PC-3 (cell line): ENCODE measurements at regions not wholly inside any gene's neighbourhood (a gene's known extent, or its start where the extent isn't known, plus 50 kb on each side); places are given as distances from the start of the nearest gene placed in this dataset.

Experiments used
- EZH2 ChIP-seq: fragments of 300-600 bp; sonication (generic); IDR thresholded peaks from one replicate; pipeline ENCODE4 v1.6.1; 2017; ENCODE audit warnings: antibody characterized with exemption, mild to moderate bottlenecking, low read length; ENCODE audit not compliant: unreplicated experiment
- EZH2phosphoT487 ChIP-seq: fragments of 300-600 bp; sonication (generic); IDR thresholded peaks from 2 replicates; pipeline ENCODE4 v1.6.1; 2018; ENCODE audit warnings: mild to moderate bottlenecking, antibody characterized with exemption, low read length, borderline replicate concordance
- TF ChIP-seq, protein P1 (sequence below): fragments of 300-600 bp; sonication (generic); conservative IDR thresholded peaks from 2 replicates; pipeline ENCODE4 v1.5.1; 2017; ENCODE audit warnings: antibody characterized with exemption, low read depth, mild to moderate bottlenecking, low read length

GRCh38 chr4:100016191-100016590 is 66.1 kb upstream of the H2AZ1 start:
- TF ChIP-seq, protein P1, sequence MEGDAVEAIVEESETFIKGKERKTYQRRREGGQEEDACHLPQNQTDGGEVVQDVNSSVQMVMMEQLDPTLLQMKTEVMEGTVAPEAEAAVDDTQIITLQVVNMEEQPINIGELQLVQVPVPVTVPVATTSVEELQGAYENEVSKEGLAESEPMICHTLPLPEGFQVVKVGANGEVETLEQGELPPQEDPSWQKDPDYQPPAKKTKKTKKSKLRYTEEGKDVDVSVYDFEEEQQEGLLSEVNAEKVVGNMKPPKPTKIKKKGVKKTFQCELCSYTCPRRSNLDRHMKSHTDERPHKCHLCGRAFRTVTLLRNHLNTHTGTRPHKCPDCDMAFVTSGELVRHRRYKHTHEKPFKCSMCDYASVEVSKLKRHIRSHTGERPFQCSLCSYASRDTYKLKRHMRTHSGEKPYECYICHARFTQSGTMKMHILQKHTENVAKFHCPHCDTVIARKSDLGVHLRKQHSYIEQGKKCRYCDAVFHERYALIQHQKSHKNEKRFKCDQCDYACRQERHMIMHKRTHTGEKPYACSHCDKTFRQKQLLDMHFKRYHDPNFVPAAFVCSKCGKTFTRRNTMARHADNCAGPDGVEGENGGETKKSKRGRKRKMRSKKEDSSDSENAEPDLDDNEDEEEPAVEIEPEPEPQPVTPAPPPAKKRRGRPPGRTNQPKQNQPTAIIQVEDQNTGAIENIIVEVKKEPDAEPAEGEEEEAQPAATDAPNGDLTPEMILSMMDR = no peak
- no peak for TF ChIP-seq EZH2
- no peak for TF ChIP-seq EZH2phosphoT487
